ENCODE measurements at regions not wholly inside any gene's neighbourhood (a gene's known extent, or its start where the extent isn't known, plus 50 kb on each side); places are given as distances from the start of the nearest gene placed in this dataset.

- DNase-seq: no peak
- Histone ChIP-seq H3K4me2 (no peak overlapping the region), H3K9me3 (no peaks in the 10 kb centered on the region)
Observed at GRCh38 chr12:88782351-88782750, 202.1 kb upstream of the KITLG start.

DNA sequence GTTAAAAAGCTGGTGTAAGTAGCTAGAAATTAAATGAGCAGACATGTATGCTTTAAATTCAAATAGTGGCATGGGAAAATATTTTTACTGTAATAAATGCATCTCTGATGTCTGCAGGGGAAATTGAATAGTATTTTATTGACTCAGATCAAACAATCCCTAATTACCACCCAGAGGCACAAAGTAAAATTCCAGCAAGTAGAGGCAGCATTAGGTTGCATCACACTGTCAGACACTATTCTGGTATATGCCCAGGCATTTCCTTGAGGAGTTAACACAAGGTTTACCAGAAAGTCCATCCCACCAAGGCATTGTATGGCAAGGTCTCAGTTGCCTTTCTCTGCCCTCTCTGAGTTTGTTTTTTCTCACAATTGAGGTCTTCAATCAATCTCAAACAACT is 201.6 kb upstream of the KITLG start:
- ChIA-PET CTCF (no interaction called here), POLR2A (no interaction called here)
- H3K9me2 ChIP-seq: no peaks in the 10 kb centered on the region
- no peaks in the 10 kb centered on the region for H3K27me3 ChIP-seq (ENCODE audit: insufficient read depth)
- no peak overlapping the region for H3K4me3 ChIP-seq (ENCODE audit: low read depth in 2 of 2, low read length in 1 of 2)
- no peak for TF ChIP-seq FOXM1 (IDR thresholded peaks at IDR 0.05; ENCODE audit: low read depth)
- TF ChIP-seq MAX (IDR thresholded peaks at IDR 0.05; ENCODE audit: low read depth): no peak
- no peak for TF ChIP-seq TAF1 (IDR thresholded peaks at IDR 0.05; ENCODE audit: borderline replicate concordance, low read depth, low read length)
- TF ChIP-seq NFIC (IDR thresholded peaks at IDR 0.05; ENCODE audit: borderline replicate concordance): no peak
- TF ChIP-seq, protein P1, sequence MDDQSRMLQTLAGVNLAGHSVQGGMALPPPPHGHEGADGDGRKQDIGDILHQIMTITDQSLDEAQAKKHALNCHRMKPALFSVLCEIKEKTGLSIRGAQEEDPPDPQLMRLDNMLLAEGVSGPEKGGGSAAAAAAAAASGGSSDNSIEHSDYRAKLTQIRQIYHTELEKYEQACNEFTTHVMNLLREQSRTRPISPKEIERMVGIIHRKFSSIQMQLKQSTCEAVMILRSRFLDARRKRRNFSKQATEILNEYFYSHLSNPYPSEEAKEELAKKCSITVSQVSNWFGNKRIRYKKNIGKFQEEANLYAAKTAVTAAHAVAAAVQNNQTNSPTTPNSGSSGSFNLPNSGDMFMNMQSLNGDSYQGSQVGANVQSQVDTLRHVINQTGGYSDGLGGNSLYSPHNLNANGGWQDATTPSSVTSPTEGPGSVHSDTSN (IDR thresholded peaks at IDR 0.05): no peak
- TF ChIP-seq, protein P2, sequence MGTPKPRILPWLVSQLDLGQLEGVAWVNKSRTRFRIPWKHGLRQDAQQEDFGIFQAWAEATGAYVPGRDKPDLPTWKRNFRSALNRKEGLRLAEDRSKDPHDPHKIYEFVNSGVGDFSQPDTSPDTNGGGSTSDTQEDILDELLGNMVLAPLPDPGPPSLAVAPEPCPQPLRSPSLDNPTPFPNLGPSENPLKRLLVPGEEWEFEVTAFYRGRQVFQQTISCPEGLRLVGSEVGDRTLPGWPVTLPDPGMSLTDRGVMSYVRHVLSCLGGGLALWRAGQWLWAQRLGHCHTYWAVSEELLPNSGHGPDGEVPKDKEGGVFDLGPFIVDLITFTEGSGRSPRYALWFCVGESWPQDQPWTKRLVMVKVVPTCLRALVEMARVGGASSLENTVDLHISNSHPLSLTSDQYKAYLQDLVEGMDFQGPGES (IDR thresholded peaks at IDR 0.05; ENCODE audit: low read depth, low read length): no peak
- no peak for TF ChIP-seq POLR2AphosphoS5 (IDR thresholded peaks at IDR 0.05; ENCODE audit: low read depth, low read length)
- TF ChIP-seq FOSL2 (IDR thresholded peaks at IDR 0.05; ENCODE audit: borderline replicate concordance, low read depth): no peak
- TF ChIP-seq ELF1 (IDR thresholded peaks at IDR 0.05): no peak
- TF ChIP-seq FOXJ3 (CRISPR knock-in tag; IDR thresholded peaks at IDR 0.05): no peak
- no peak for TF ChIP-seq MXI1 (IDR thresholded peaks at IDR 0.05; ENCODE audit: low read depth, low read length)
- TF ChIP-seq, protein P3, sequence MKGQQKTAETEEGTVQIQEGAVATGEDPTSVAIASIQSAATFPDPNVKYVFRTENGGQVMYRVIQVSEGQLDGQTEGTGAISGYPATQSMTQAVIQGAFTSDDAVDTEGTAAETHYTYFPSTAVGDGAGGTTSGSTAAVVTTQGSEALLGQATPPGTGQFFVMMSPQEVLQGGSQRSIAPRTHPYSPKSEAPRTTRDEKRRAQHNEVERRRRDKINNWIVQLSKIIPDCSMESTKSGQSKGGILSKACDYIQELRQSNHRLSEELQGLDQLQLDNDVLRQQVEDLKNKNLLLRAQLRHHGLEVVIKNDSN (IDR thresholded peaks at IDR 0.05; ENCODE audit: borderline replicate concordance, low read depth): no peak
- TF ChIP-seq, protein P4, sequence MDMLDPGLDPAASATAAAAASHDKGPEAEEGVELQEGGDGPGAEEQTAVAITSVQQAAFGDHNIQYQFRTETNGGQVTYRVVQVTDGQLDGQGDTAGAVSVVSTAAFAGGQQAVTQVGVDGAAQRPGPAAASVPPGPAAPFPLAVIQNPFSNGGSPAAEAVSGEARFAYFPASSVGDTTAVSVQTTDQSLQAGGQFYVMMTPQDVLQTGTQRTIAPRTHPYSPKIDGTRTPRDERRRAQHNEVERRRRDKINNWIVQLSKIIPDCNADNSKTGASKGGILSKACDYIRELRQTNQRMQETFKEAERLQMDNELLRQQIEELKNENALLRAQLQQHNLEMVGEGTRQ (IDR thresholded peaks at IDR 0.05; ENCODE audit: borderline replicate concordance, low read depth, low read length): no peak
- no peaks in the 10 kb centered on the region for H3F3A ChIP-seq (replicated peaks; ENCODE audit: insufficient read depth)
- no peak overlapping the region for H3K4me2 ChIP-seq
- DNase-seq: no peak
- no peaks in the 10 kb centered on the region for H3K9me3 ChIP-seq
- H3K4me1 ChIP-seq (ENCODE audit: control insufficient read depth in 1 of 2, insufficient read depth in 2 of 2, low read depth in 1 of 2, low read length in 1 of 2): no peaks in the 10 kb centered on the region; a peak in 1 of 4 replicates
- H3K79me2 ChIP-seq (ENCODE audit: insufficient read depth): no peaks in the 10 kb centered on the region
- H3K36me3 ChIP-seq (replicated peaks in 1 of 2; ENCODE audit: control insufficient read depth in 1 of 2, insufficient read depth in 2 of 2, low read length in 1 of 2): no peaks in the 10 kb centered on the region
- no peaks in the 10 kb centered on the region for H4K20me1 ChIP-seq (ENCODE audit: insufficient read depth)
- no peak overlapping the region for H3K27ac ChIP-seq (ENCODE audit: low read depth in 2 of 2, low read length in 1 of 2)
- no peak overlapping the region for H2AFZ ChIP-seq (ENCODE audit: low read depth)
- no peak overlapping the region for H3K9ac ChIP-seq

More at GRCh38 chr12:88782351-88782750, 202.1 kb upstream of the KITLG start:
- 52% methylated on average over 1 of the region's 1 CpG for WGBS (ENCODE audit: low lambda C conversion rate)
- Histone ChIP-seq H2AFZ (ENCODE audit: low read depth) (peak overlapping the region; percentile 18; the same call in 1 of the 2 replicates), H3K27ac (ENCODE audit: low read depth in 2 of 2, low read length in 1 of 2) (no peak overlapping the region), H3F3A (replicated peaks; ENCODE audit: insufficient read depth) (no peaks in the 10 kb centered on the region), H4K20me1 (ENCODE audit: insufficient read depth) (no peaks in the 10 kb centered on the region), H3K36me3 (replicated peaks in 1 of 2; ENCODE audit: control insufficient read depth in 1 of 2, insufficient read depth in 2 of 2, low read length in 1 of 2) (no peaks in the 10 kb centered on the region), H3K27me3 (ENCODE audit: insufficient read depth) (no peaks in the 10 kb centered on the region), H3K9me2 (no peaks in the 10 kb centered on the region), H3K4me3 (ENCODE audit: low read depth in 2 of 2, low read length in 1 of 2) (no peak overlapping the region), H3K9ac (no peak overlapping the region), H3K79me2 (ENCODE audit: insufficient read depth) (no peaks in the 10 kb centered on the region), H3K4me1 (ENCODE audit: control insufficient read depth in 1 of 2, insufficient read depth in 2 of 2, low read depth in 1 of 2, low read length in 1 of 2) (no peaks in the 10 kb centered on the region; a peak in 1 of 4 replicates)
- TF ChIP-seq FOXJ3 (CRISPR knock-in tag; IDR thresholded peaks at IDR 0.05): no peak
- TF ChIP-seq, protein P4 (IDR thresholded peaks at IDR 0.05; ENCODE audit: borderline replicate concordance, low read depth, low read length): no peak
- no peak for TF ChIP-seq RXRA (IDR thresholded peaks at IDR 0.05; ENCODE audit: borderline replicate concordance, low read depth)
- no peak for TF ChIP-seq SMC3 (IDR thresholded peaks at IDR 0.05; ENCODE audit: low read depth, low read length)
- TF ChIP-seq, protein P5, sequence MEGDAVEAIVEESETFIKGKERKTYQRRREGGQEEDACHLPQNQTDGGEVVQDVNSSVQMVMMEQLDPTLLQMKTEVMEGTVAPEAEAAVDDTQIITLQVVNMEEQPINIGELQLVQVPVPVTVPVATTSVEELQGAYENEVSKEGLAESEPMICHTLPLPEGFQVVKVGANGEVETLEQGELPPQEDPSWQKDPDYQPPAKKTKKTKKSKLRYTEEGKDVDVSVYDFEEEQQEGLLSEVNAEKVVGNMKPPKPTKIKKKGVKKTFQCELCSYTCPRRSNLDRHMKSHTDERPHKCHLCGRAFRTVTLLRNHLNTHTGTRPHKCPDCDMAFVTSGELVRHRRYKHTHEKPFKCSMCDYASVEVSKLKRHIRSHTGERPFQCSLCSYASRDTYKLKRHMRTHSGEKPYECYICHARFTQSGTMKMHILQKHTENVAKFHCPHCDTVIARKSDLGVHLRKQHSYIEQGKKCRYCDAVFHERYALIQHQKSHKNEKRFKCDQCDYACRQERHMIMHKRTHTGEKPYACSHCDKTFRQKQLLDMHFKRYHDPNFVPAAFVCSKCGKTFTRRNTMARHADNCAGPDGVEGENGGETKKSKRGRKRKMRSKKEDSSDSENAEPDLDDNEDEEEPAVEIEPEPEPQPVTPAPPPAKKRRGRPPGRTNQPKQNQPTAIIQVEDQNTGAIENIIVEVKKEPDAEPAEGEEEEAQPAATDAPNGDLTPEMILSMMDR (IDR thresholded peaks at IDR 0.05): no peak
- no peak for TF ChIP-seq NRF1 (IDR thresholded peaks at IDR 0.05; ENCODE audit: low read depth, low read length)
- TF ChIP-seq TEAD4 (IDR thresholded peaks at IDR 0.05; ENCODE audit: borderline replicate concordance, insufficient read depth): no peak
- no peak for TF ChIP-seq YY1 (IDR thresholded peaks at IDR 0.05; ENCODE audit: low read depth)
- TF ChIP-seq POLR2AphosphoS5 (IDR thresholded peaks at IDR 0.05; ENCODE audit: low read depth, low read length): no peak
- no peak for TF ChIP-seq FOSL2 (IDR thresholded peaks at IDR 0.05; ENCODE audit: borderline replicate concordance, low read depth)
- ChIA-PET CTCF (no interaction called here), POLR2A (no interaction called here)
